ENCODE measurements at regions not wholly inside any gene's neighbourhood (a gene's known extent, or its start where the extent isn't known, plus 50 kb on each side); places are given as distances from the start of the nearest gene placed in this dataset.

- no peak for TF ChIP-seq EZH2 (IDR thresholded peaks at IDR 0.05; ENCODE audit: insufficient read depth, poor library complexity, severe bottlenecking)
- no peak for TF ChIP-seq EZH2phosphoT487 (IDR thresholded peaks at IDR 0.05; ENCODE audit: insufficient read depth, low read depth)
Observed at GRCh38 chr1:80988926-80989325, 811.8 kb upstream of the ADGRL2 start.

Measured in GM23248 (cell line).